HG02852 (cell line): ENCODE measurements at regions not wholly inside any gene's neighbourhood (a gene's known extent, or its start where the extent isn't known, plus 50 kb on each side); places are given as distances from the start of the nearest gene placed in this dataset.

Source experiments
- ATAC-seq: cut with Tn5 transposase; IDR thresholded peaks from one replicate; pipeline ENCODE4 v1.9.1; 2021; ENCODE audit warnings: mild to moderate bottlenecking, moderate library complexity; ENCODE audit not compliant: unreplicated experiment

DNA sequence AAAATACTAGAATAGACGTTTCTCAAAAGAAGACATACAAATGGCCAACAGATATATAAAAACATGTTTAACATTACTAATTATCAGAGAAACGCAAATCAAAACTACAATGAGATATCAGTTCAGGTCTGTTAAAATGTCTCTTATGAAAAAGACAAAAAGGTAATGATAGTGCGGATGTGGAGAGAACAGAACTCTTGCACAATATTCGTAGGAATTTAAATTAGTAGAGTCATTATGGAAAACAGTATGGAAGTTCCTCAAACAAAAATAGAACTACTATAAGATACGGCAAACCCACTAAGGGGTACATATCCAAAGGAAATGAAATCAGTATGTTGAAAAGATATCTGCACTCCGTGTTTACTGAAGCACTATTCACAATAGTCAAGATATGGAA lies 167.5 kb upstream of the CWC22 start:
- ATAC-seq: no peak

DNA sequence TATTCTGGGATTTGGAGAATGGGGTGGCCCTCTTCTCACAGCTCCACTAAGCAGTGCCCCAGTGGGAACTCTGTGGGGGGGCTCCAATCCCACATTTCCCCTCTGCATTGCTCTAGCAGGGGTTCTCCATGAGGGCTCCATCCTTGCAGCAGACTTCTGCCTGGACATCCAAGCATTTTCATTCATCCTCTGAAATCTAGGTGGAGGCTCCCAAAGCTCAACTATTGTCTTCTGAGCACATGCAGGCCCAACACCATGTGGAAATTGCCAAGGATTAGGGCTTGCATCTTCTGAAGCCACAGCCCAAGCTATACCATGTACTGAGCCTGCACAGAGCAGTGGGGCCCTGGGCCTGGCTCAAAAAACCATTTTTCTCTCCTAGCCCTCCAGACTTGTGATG lies 162.4 kb upstream of the CWC22 start:
- no peak for ATAC-seq

DNA sequence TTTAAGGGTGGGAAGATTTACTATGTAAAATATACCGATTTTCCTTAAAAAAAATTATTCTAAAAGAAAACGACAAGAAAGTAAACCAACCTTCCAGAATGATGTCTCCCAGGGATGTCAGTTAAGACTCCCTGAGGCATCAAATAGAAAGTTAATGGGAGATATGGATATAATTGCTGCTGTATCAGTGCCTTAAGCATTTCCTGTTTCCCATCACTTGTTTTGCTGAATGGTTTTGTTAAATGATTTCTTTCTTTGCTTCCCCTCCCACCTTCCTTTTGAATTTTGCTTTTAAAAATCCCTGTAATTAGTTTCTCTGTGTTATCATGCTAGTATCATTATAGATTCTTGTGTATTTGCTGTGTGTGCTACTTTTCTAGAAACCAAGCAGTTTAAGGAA lies 154.3 kb upstream of the CWC22 start:
- no peak for ATAC-seq

DNA sequence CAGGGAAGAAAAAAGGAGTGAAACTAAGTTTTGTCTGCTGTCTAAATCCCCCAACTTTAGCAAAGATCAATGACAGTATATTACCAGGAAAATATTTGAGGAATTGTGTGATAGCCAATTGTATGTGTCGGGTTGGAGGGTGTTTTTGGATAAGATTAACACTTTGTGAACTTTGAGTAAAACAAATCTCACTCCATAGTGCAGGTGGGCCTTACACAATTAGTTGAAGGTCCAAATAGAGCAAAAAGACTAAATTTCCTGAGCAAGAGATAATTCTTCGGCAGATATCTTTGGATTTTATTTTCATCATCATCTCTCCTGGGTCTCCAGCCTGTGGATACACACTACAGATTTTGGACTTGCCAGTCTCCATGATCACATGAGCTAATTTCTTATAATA lies 152.8 kb upstream of the CWC22 start:
- no peak for ATAC-seq

DNA sequence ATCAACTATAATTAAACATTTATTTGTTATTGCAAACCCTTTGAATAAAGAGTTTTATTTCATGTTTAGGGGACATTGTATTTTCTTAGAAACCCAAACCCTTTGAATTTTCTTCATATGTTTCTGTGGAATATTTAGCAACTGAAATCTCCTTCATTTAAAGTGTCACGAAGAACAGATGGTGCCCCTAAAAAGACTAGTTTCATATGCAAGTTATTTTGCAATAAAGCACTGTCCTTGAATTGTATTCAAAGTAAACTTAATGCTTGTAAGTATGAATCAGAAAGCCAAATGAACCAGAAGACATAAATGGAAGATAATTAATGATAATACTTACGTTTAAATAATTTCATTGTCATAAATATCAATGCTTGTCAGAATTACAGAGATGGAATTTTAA lies 151.9 kb upstream of the CWC22 start:
- ATAC-seq: no peak

DNA sequence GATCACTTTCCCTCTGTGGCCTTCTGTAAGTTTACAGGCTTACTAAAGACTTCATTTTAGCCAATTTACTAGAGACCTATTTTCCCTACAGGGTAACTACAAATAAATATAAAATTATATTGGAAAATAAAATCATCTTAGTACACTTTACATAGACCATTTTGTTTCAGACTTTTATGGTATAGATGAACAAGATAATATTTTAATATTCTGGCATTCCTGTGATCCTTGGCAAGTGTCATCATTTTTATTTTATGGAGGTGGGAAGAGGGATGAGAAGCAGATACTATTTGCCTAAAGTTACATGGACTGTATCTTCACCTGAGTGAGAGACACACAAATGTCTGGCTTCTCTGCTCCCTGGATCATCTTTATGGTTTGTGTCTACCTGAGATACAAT lies 149.6 kb upstream of the CWC22 start:
- no peak for ATAC-seq

DNA sequence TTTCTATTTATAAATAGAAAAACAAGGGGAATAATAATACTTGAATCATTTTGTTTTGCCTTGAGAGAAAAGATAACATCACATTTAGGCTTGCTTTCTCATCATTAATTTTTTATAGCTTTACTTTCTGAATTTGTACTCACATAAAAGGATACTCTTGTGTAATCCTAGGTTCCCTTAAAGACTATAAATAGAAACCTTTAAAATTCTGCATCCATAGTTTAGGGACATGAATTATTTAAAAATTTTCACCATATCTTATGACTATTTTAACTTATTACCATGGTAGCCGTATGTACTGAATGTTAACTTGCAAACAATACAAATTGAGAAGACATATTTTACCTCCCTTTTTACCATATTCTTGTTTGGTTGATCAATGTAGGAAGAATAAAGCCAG lies 143.5 kb upstream of the CWC22 start:
- ATAC-seq: no peak

DNA sequence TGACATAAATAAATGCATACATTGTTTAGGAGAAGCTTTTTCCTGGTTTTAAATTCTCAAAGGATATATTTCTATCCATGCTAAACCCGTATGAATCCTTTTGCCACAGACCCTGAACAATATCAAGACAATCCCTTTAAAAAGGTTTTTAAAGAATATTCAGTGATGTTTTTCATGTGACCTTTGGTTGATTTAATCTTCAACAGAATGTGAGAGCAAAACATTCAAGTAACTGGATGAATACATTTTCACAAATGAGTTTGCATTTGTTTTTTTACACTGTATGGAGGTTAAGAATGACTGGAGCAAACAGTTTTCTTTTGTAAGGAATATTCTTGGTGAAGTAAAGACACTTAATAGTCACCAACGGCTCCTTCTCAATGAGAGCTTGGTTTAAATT lies 139.4 kb upstream of the CWC22 start:
- ATAC-seq: no peak

DNA sequence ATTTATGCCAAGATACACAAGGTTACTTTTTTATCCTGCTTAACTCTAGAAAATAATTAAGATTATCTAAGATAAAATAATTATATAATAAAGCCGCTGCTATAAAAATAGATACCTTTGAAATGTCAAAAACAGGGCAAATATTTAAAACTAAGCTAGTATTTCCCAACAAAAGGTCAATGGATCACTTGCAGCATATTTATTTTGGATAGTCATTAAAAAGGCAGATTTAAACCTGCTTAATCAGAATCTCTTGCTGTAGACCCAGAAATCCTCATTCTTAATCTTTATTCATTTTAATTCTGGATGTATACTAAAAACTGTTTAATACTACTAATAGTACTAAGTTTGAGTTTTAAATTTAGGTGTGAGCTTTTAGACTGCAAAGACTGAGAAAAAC lies 139.0 kb upstream of the CWC22 start:
- no peak for ATAC-seq

DNA sequence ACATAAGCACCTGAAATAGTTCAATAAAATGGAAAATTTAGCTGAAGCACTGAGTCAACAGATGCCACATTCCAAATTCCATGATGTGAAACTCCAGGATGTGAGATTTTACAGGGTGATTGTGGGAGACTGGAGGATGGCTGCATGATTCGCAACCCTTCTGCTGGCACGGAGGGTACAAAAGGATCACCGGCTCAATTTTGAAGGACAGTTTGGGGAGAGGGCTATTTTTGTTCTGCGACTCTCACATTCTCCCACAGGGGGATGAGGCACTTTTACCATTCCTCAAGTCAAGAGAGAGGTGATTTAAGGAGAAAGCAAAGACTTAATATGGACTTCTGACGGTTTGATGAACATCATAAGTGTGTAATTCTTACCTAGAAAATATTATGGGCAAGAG lies 138.1 kb upstream of the CWC22 start:
- no peak for ATAC-seq

DNA sequence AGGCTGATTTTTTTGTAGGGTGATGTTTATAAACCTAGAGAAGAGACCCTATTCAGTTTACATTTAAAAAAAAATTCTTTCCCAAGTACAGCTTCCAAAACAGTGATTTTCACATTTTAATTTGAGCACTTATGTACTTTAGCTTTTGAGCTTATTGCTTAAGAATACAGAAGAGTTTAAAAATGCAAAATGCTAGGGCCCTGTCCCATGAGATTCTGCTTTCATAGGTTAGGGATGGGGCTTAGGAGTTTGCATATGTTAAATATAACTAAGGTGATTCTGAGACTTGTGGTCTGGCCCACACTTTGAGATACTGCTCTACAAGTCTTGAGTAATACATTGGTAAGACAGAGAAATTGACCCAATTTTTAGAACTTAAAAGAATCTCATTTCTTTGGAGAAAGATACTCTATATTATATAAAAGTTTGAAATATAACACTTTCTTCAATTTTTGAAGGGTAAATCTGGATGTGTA lies 137.3 kb upstream of the CWC22 start:
- no peak for ATAC-seq

DNA sequence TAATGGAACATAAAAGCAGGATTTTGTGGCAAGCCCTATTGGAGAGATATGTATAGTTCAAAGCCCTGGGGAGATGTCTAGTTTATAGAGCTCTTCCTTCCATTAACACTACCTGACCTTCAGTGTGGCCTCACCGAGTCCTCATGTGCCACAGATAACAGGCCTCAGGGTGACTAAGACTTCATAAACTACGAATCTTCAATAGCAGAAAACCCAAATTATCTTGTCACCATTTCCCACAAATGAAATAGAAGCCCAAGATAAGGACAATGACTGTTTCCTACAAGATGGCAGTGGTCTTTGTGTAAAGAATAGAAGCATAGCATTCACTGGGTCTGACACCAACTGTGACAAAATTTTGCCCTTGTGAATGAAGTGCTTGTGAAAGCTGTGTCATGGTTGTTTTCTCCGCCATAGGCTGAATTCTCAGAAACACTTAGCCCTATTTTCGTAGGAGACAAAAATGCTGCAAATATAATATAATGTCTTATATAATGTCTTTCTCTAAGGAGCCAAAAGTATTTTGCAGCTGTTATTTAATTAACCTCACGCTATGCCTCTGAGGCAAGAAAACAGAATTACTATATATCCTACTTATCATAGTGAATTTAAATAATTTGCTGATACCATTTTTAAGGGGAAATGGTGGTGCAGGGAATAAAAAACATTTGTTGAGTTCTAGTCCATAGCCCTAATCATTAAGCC lies 136.7 kb upstream of the CWC22 start:
- no peak for ATAC-seq

DNA sequence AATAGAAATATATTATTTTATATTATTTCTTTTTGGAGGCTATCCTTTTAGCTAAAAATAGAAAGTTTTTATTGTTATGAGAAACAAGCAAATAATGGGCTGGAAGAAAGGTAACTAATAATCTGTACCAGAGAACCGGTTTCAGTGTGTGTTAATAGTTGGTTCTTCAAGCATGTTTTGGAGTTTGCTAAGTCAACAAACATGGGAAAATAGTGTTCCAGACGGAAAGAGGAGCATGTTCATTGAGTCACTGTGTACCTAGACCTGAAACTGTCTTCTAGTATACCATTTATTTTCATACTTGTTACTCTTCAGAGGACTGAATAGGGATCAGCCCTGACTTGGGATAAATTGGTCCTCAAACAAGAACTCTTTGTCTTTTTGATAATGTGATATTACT lies 134.5 kb upstream of the CWC22 start:
- ATAC-seq: no peak

DNA sequence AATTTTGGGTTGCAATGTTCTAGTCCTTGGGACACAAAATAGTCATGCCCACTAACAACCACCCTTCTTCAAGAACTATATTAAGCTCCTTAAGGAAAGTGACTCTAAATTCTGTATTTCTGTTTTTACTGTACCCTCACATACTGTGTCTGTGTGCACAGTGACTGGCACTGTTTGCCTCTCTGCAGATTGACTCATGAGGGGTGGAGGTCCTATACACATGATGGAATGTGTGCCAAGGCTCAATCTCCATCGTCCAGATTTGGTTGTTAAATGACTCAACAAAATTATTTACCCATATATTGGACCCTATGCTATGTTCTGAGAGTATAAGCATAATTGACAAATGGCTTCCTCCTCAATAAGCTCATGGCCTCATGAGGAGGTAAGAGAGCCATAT lies 126.6 kb upstream of the CWC22 start:
- ATAC-seq: no peak

DNA sequence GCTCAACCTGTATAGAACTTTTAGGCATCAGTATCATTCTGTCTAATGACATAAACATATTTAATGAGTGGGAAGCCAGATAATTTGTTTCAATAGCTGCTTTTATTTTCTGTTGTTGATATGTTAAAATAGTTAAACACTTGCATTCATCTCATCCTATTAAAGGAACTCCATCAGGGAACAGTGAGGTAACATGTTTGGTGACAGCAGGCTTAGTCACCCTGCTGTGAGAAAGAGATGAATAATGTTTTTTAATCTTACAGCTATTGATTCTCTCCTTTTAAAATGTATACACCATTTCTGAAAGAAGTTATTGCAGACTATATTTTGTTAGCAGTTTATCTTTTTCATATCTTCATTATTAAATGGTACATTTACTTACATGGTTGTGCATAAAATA lies 123.3 kb upstream of the CWC22 start:
- no peak for ATAC-seq

DNA sequence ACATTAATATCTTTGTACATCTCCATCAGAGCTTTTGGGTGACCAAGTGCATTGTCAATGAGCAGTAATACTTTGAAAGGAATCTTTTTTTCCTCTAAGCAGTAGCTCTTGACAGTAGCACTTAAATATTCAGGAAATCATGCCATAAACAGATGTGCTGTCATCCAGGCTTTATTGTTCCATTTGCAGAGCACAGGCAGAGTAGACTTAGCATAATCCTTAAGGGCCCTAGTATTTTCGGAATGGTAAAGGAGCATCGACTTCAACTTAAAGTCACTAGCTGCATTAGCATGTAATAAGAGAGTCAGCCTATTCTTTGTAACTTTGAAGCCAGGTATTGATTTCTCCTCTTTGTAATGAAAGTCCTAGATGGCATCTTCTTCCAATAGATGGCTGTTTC lies 121.8 kb upstream of the CWC22 start:
- ATAC-seq: no peak

DNA sequence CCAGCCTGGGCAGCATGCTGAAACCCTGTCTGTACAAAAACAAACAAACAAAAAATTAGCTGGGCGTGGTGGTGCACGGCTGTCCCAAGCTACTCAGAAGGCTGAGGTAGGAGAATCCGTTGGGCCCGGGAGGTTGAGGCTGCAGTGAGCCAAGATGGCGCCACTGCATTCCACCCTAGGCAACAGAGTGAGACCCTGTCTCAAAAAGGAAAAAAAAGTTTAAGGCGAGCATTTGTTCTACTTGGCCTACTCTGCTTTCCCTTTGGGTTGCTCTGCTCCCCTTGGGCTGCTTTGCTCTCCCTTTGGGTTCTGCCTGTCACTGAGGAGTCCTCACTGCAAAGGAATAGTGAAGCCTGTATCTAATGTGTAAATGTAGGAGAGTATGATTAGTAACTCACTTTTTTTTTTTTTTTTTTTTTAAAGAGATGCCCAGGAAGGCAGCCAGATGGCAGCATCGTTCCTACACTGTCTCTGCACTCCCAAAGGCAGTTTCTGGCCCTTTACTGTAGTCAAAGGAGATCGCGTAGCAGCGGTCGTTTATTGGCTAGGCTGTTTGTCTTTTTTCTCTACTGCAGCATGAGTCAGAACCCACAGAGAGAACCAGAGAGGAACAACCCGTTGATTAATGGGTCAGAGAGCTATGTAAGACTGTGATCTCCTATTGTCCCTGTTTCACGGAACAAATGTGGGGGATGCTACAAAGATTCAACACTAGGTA lies 118.3 kb upstream of the CWC22 start:
- ATAC-seq: peak; percentile 71

DNA sequence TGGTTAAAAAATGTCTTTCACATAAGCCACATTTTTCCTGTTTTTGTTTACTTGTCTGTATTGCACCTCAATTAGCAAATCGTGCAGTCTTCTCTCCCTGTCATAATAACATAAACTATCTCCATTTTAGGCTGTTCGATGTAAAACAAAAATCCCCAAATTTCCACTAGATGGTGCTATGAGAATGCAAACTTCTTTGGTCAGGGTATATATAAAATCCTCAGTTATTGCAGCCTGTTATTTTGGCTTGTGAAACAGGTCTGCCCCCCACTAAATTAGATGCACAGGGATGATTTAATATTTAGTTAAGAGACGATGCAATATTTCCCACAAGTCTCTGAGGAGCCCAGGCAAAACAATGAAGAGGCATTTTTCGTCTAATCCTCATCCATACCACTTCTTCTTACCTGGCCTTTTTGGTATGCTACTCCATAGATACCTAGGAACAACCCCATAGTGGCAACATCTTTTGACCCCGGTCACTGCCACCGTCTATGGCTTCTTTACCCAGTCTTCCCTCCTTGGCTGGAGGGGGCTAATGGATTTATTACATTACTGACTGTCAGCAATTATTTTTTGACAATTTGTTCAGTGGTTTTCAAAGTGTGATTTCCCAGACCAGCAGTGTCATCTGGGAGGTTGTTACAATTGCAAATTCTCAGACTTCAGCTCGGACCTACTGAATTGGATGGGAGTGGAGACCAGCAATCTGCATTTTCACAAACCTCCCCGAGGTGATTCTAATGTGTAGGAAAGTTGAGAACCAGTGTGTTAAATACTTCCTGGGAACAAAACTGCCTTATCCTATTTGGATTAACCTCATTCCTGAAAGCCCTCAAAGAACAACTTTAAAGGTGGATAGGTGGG lies 117.4 kb upstream of the CWC22 start:
- peak; percentile 72 for ATAC-seq

DNA sequence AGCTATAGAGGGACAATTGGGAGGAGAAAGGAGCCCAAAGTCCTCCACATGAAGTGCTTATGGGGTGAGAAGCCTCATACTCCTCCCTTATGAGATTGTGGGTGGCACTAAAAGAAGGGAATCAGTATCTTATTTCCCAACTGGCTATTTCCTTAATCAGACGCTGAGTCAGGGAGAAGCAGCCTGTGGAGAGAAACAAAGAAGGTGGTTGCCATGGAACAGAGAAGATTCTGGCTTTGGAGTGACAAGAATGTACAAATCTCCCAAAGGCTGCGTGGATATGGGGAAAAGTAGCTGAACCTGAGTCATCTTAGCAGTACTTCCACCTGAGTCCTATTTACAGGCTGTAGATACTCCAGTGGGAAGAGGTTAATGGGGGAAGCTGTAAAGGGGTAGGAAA lies 115.8 kb upstream of the CWC22 start:
- no peak for ATAC-seq

DNA sequence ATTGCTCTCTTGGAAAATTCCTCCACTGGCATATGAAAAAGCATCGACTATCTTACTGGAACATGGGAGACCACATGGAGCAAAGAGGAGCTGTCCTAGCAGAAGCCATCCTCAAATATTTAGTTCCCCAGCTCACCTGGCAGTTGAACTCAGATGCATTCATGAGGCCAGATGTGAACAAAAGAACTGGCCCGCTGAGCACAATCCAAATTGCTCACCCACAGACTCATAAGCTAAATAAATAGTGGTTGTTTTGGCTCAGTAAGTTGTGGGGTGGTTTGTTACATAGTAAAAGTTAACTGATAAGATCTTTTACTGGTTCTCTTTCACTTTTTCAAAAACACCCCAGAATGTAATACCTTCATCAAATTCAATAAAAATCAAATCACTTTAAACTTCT lies 108.6 kb upstream of the CWC22 start:
- no peak for ATAC-seq

DNA sequence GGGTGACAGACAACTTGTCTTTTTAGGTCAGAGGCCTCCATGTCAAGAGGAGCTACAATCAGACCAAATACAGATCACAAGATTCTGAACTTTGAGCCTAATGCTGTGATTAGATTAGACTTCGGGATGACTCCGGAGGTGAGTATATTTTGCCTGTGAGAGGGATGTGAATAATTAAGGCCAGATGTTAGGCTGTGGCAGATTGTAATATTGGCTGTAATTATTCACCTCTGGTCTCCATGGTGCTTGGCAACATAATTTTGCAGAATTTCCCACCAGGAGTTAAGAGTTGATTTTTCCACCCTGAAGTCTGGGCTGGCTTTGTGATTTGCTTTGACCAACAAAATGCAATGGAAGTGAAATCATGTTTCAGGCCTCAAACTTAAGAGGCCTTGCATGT lies 108.2 kb upstream of the CWC22 start:
- ATAC-seq: no peak

DNA sequence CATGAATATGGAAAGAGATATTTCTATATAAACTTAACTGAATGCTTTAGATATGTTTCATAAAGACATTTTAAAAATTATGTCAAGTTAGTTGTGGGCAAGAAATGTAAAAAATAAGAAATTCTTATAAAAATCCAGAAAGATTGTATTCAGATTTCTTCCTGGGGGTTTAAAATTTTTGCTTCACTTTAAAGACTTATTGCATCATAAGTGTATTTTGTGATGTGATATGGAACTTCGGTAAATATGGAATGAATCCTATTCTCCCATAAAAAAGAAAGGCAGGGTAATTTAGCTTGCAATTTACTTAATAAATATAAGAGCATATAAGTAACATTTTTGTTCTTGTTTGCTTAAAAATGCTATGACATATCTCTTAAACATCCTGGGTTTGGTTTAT lies 104.8 kb upstream of the CWC22 start:
- no peak for ATAC-seq
